ENCODE measurements at regions not wholly inside any gene's neighbourhood (a gene's known extent, or its start where the extent isn't known, plus 50 kb on each side); places are given as distances from the start of the nearest gene placed in this dataset.
"Not testable (repeated sequence)": the region's sequence is repeated elsewhere in the genome, so short reads cannot be mapped to it uniquely, and the experiment has no call there.

DNA sequence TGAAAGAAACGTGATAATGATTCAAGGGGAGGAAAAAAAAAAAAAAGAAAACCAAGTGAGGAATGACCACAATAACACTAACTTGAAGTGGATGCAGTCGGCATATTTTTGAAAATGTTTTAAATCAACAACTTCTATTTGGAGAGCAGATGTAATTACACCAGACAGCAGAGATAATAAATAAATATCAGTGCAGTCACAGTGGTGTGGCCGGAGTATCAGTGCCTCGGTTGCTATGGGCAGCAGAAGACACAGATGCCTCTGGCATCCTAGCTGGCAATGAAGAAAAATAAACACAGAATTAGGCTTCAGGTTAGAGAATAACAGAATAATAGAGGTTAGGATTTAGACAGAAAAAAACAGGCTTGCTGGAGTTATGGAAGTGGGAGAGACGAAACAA, 888.3 kb downstream of the LTN1 start:
- DNase-seq, result peak in 1 of 2 experiments; percentile 18

DNA sequence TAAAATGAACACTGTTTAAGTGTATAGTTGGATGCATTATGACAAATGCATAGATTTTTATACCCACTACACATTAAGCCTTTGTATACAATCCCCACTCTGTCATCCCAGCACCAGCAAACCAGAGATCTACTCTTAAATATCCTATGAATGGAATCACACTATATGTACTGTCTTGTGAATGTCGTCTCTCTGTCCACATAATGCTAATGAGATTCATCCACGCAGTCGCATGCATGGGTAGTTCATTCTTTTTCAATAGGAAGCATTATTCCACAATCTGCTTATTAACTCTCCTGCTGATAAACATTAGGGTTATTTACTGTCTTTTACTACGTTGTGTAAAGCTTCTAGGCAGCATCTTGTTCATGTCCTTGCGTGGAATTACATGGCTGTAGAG, 892.3 kb downstream of the LTN1 start:
- no peak for DNase-seq

DNA sequence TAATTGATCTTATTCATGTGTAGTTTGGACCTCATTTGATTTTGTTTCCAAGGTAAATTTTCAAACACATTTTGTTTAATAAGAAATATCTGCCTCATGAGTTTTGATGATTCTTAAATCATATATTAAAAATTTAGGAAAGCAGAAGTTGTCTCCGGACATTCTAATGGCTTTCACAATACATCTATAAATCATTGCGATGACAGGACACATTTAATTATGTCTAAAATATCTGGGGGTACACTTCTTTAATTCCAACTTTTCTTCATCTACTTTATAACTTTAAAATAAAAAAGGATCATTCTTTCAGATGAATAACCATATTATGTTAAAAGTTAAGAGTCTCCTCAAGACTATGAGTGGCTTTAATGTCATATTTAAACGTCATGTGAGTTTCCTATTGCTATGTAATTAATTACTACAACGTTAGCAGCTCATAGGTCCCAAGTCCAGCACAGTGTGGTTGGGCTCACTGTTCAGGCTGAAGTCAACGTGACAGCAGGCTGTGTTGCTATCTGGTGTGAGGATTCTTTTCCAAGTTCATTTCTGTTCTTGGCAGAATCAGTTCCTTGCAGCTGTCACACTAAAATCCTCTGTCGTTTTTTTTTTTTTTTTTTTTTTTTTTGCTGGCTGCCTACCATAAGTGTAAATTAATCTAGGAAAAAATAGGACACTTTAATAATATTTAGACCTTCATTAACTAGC, 893.5 kb downstream of the LTN1 start:
- DNase-seq, result no peak

GRCh38 chr21:28091466-28091865, 901.2 kb downstream of the LTN1 start:
- DNase-seq, result no peak

GRCh38 chr21:28090546-28090945, 902.1 kb downstream of the LTN1 start:
- DNase-seq, result no peak

GRCh38 chr21:28089599-28090441, 902.9 kb downstream of the LTN1 start:
- no peak for DNase-seq

DNA sequence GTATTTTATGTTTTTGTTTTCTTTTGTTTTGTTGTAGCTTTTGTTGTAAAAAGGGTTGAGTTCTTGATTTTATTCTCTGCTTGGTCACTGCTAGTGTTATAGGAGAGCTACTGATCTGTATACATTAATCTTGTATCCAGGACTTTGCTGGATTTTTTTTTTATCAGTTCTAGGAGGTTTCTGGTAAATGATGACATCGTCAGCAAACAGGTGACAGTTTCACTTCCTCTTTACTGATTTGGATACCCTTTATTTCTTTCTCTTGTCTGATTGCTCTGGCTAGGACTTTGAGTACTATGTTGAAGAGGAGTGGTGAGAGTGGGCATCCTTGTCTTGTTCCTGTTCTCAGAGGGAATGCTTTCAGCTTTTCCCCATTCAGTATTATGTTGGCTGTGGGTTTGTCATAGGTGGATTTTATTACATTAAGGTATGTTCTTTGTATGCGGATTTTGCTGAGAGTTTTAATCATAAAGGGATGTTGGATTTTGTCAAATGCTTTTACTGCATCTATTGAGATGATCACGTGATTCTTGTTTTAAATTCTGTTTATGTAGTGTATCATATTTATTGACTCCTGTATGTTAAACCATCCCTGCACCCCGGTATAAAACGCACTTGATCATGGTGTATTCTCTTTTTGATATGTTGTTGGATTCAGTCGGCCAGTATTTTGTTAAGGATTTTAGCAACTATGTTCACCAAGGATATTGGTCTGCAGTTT, 905.7 kb downstream of the LTN1 start:
- no peak for DNase-seq

GRCh38 chr21:28084951-28085350, 907.7 kb downstream of the LTN1 start:
- no peak for DNase-seq

DNA sequence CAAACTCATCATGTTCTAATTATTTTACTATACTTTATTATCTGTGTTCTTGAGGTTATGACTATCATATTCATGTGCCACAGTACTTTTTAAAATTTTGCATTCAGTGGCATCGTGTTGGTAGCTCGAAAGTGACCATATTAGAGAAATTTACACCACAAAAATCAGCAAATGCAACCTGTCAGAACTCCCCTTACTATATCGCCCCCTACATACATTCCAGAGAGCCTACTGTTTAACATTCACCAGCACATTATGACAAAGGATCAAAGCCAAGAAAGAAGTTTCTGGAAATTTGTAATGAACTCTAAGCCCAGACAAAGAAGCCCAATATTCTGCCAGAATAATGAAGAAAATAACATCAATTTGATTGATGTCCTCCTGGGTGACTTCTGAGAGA, 909.3 kb downstream of the LTN1 start:
- no peak for DNase-seq

- no peak for DNase-seq
These were observed 914.6 kb downstream of the LTN1 start for GRCh38 chr21:28078126-28078525.

GRCh38 chr21:28074676-28075075, 918.0 kb downstream of the LTN1 start:
- no peak for DNase-seq

DNA sequence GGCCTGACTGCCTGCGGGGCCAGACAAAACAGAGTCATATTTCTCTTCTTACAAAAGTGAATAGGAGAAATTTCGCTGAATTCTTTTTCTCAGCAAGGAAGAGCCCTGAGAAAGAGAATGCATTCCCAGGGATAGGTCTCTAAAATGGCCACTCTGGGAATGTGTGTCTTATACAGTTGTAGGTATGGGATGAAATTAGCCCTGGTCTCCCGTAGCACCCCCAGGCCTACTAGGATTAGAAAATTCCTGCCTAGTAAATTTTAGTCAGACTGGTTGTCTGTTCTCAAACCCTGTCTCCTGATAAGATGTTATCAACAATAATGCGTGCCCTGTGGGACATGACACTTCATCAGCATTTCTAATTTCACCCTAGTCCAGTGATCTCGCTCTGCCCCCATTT, 920.1 kb downstream of the LTN1 start:
- no peak for DNase-seq

- DNase-seq, result no peak
These were observed 923.2 kb downstream of the LTN1 start for GRCh38 chr21:28069450-28069923.

DNA sequence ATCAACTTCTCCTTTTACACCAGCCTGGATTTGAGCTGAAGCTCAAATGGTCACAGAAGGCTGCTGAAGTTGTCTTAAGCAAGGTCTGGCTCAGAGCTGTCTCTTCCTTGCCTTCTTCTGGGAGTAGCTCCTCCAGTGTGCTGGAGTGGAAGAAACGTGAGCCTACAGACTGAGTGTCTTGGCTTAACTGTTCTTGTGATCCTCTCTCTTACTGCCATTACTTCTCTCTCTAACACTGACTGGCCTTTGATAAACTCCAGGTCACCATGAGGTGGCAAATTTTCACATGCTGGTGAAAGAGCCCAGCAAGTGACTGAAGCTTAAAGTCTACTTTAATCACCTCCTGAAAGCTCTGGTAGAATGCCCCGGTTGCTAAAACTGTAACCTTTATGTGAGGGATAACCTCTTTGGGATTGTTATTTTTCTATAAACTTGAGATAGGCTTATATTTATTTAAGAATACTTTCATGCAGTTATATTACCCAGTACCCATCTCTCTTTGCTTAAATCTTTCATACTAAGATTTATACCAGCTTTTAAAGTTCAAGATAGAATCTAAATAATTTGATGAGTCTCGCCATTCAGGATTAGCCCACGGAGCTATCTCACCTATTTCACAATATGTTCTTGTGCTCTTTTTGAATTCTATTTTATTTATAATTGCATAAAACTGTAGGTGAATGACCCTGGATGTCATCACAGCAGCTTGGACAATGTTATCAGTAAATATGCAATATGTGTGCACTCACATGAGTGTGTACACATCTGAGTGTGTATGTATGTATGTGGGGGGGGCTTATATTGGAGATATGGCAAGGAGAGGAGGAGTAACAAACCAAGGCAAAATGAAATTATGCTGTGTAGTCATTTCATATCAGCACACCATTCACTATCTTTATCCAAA, 924.0 kb downstream of the LTN1 start:
- no peak for DNase-seq

GRCh38 chr21:28066596-28067387, 925.9 kb downstream of the LTN1 start:
- no peak for DNase-seq

DNA sequence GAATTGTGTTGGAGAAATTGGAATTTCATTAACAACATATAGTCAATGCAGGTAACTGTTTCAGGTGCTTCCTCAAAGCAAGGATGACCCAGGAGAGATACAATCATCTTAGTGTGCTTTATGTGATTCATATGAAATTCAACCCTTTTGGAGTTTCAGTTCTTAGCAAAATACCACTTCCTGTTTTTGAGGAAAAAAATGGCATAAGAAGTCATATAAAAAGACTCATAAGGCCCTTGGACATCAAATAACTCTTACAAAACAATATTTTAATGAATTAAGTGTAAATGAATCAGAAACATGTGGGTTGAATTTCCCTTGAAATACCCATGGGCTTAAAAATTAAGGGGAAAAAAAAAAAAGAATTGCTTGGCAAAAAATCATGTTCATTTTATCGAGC, 926.6 kb downstream of the LTN1 start:
- DNase-seq, result no peak

- DNase-seq, result no peak
These were observed 929.1 kb downstream of the LTN1 start for GRCh38 chr21:28063241-28064216.

- not testable (repeated sequence) for DNase-seq
These were observed 939.7 kb downstream of the LTN1 start for GRCh38 chr21:28052956-28053355.

DNA sequence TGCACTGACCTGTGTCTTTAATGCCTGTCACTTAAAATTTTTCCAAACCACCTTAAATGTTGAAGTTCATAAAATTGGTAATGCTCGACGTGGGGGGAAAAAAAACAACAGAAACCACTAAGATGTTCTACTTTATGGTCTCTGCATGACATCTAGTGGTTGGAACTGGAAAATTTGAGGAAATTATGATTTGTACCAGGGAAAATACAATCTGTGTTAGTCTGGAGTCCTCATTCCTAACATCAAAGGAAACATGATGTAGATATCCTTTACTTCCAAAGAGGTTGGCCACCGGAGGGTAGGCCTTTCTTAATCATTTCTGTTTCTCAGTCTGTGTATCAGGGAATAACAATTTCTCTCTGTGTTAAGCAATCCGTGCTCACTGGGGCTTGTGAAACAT, 941.0 kb downstream of the LTN1 start:
- not testable (repeated sequence) for DNase-seq

GRCh38 chr21:28035692-28036091, 957.0 kb downstream of the LTN1 start:
- DNase-seq, result not testable (repeated sequence)

Data from SHP77 (cell line).